Stomach (tissue), 4 donors: ENCODE measurements at regions not wholly inside any gene's neighbourhood (a gene's known extent, or its start where the extent isn't known, plus 50 kb on each side); places are given as distances from the start of the nearest gene placed in this dataset.

Experiments used
- CTCF ChIP-seq, 7 experiments: fragments of 450-650 bp in 4 of 7; fragments of 200-600 bp in 3 of 7; sonication (generic) in 3 of 7; IDR thresholded peaks; one replicate each; pipeline ENCODE4 v1.5.1; 2016 to 2019; ENCODE audit warnings: antibody characterized with exemption in 7 of 7, control low read depth in 2 of 7, mild to moderate bottlenecking in 1 of 7
- POLR2A ChIP-seq, 4 donors: fragments of 450-650 bp; IDR thresholded peaks; one replicate each; pipeline ENCODE4 v1.6.1; 2016; ENCODE audit warnings: antibody characterized with exemption in 4 of 4, control low read depth in 2 of 4, mild to moderate bottlenecking in 1 of 4, moderate library complexity in 1 of 4
- POLR2AphosphoS5 ChIP-seq, 3 donors: sonication (generic); formaldehyde crosslinking; IDR thresholded peaks; one replicate each; pipeline ENCODE4 v1.6.1; 2016; ENCODE audit warnings: antibody characterized with exemption in 3 of 3

DNA sequence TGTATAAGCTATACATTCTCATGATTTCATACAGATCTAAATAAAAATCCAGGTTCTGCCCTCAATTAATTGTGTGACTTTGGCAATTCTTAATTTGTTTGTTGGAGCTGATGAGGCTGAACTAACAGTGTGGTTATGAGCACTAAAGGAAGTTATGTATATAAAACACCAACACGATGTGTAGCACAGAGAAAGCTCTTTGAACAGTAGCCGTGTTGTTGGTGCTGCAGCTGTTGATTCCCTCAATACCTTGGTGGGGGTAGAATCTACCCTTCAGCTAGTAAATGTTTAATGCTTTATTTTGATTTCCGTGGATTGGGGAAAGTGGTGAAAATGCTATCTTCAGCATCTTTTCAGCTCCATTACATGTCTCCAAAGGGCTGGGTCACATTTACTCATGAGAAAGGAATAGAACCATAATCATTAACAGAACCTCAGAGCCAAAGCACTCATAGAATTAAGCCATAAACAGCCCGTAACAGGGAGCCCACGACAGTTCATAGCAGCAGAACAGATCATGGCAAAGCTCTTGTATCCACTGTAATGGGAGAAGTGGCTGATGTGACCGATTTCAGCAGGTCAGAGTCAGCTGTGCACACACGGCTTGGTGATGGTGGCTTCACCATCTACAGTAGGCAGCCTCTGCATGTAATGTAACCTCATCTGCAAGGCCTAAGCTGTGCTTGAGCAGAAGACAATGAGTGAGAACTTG lies 332.7 kb downstream of the DIRAS2 start:
- TF ChIP-seq POLR2A (IDR thresholded peaks at IDR 0.05) (no peak), CTCF (IDR thresholded peaks at IDR 0.05) (no peak), POLR2AphosphoS5 (IDR thresholded peaks at IDR 0.05) (no peak)
